ENCODE measurements at regions not wholly inside any gene's neighbourhood (a gene's known extent, or its start where the extent isn't known, plus 50 kb on each side); places are given as distances from the start of the nearest gene placed in this dataset.

DNA sequence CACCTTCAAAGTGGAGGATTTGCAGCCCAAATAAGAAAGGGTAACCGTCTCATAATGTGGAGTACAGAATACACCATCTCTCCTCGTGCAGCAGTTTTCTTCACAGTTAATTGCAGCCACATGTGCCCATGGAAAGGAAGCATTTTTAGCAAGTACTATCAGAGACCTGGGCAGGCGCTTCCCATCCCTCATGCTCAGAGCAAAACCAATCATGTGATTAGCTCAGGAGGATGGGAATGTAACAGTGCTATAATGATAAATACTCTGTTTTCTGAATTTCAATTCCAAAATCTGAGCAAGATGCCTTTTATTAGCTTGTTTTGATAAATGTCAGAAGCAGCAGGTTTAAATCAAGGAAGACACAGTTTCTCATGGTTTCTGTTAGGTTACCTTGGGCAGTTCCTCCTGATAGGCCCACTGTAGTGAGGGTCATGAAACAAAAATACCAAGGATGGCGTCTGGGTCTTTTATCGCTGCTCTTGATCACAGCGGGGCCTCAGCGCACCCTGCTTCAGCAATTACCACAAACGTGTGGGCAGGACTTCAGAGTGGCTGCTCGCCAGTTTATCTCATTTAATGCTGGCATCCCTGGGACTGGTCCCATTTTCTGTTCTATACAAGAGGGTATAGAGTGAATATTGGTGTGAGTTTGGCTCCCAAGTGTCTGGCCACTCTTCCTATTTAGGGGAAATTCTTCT lies 92.6 kb upstream of the VGLL4 start:
- TF ChIP-seq POLR2AphosphoS5 (IDR thresholded peaks at IDR 0.05) (no peak), CTCF (IDR thresholded peaks at IDR 0.05) (no peak), POLR2A (IDR thresholded peaks at IDR 0.05) (no peak)
